Loucy (cell line): ENCODE measurements at regions not wholly inside any gene's neighbourhood (a gene's known extent, or its start where the extent isn't known, plus 50 kb on each side); places are given as distances from the start of the nearest gene placed in this dataset.

Source experiments
- EZH2phosphoT487 ChIP-seq: fragments of 200-600 bp; IDR thresholded peaks from 2 replicates; pipeline ENCODE4 v1.6.1; 2018; ENCODE audit warnings: antibody characterized with exemption, mild to moderate bottlenecking, moderate library complexity, borderline replicate concordance
- TF ChIP-seq, protein P1 (sequence below): fragments of 200-600 bp; sonication (generic); conservative IDR thresholded peaks from 2 replicates; pipeline ENCODE4 v1.5.1; 2014; ENCODE audit warnings: mild to moderate bottlenecking, antibody characterized with exemption, low read length

DNA sequence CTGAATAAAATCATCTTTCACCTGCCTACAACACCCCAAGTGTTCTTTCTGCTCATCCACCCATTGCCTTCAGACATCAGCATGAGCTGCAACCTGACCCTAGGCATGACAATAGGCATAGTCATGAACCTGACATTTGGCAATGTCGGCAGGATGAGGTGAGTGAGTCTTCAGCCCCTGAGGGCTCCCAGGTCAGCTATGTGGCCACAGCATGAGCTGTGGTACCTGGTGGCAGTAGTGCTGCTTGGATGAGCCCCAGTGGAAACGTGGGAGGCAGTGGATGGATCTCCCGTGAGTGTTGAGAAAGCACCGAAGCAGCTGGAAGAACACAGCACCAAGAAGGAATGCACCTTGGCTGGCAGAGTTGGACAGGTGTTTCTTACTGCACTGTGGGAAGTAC, 334.8 kb upstream of the FAR2 start:
- TF ChIP-seq, protein P1, sequence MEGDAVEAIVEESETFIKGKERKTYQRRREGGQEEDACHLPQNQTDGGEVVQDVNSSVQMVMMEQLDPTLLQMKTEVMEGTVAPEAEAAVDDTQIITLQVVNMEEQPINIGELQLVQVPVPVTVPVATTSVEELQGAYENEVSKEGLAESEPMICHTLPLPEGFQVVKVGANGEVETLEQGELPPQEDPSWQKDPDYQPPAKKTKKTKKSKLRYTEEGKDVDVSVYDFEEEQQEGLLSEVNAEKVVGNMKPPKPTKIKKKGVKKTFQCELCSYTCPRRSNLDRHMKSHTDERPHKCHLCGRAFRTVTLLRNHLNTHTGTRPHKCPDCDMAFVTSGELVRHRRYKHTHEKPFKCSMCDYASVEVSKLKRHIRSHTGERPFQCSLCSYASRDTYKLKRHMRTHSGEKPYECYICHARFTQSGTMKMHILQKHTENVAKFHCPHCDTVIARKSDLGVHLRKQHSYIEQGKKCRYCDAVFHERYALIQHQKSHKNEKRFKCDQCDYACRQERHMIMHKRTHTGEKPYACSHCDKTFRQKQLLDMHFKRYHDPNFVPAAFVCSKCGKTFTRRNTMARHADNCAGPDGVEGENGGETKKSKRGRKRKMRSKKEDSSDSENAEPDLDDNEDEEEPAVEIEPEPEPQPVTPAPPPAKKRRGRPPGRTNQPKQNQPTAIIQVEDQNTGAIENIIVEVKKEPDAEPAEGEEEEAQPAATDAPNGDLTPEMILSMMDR = no peak
- TF ChIP-seq EZH2phosphoT487 = no peak
